DND-41 (cell line): ENCODE measurements at regions not wholly inside any gene's neighbourhood (a gene's known extent, or its start where the extent isn't known, plus 50 kb on each side); places are given as distances from the start of the nearest gene placed in this dataset.

Experiments
- CTCF ChIP-seq: IDR thresholded peaks from 2 replicates; pipeline ENCODE4 v1.5.1; 2012; ENCODE audit warnings: borderline replicate concordance, low read length, moderate library complexity, mild to moderate bottlenecking; ENCODE audit not compliant: poor library complexity, severe bottlenecking; ENCODE audit errors: extremely low read depth
- EZH2 ChIP-seq: IDR thresholded peaks from 3 replicates; pipeline ENCODE4 v1.6.1; 2012; ENCODE audit warnings: borderline replicate concordance, low read depth, mild to moderate bottlenecking, moderate library complexity, low read length, inconsistent platforms; ENCODE audit not compliant: severe bottlenecking

- TF ChIP-seq CTCF (no peak), EZH2 (no peak)
Observed at GRCh38 chr6:28811873-28812272, 111.9 kb downstream of the TRIM27 start.
